ENCODE measurements at regions not wholly inside any gene's neighbourhood (a gene's known extent, or its start where the extent isn't known, plus 50 kb on each side); places are given as distances from the start of the nearest gene placed in this dataset.

DNA sequence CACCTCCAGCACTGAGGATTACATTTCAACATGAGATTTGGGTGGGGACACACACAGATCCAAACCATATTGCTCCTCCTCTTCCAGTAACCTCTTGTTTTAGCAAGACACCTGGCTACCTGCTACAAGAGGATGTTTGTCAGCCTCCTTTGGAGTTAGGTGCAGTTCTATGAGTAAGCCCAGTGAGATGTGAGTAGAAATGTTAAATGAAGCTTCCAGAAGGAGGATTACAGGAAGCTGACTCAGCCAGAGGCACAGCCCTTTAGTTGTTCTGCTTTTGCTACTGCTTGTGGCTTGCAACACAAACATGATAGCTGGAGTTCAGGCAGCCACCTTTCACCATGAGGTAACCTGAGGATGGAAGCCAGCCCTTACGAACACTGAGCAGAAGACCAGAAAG, 382.7 kb upstream of the RNF32 start:
- DNase-seq (ENCODE audit: low spot score), result no peak
- Histone ChIP-seq H2AFZ (no peak overlapping the region), H3K79me2 (replicated peaks; ENCODE audit: insufficient read depth) (no peaks in the 10 kb centered on the region), H3K9me2 (ENCODE audit: insufficient read depth) (no peaks in the 10 kb centered on the region), H4K20me1 (replicated peaks; ENCODE audit: insufficient read depth) (no peaks in the 10 kb centered on the region), H3K36me3 (ENCODE audit: insufficient read depth) (no peaks in the 10 kb centered on the region), H3K4me1 (ENCODE audit: insufficient read depth) (no peaks in the 10 kb centered on the region), H3K4me2 (no peak overlapping the region), H3K27me3 (ENCODE audit: insufficient read depth) (no peaks in the 10 kb centered on the region), H3K27ac (ENCODE audit: low read depth) (no peak overlapping the region), H3K4me3 (no peak overlapping the region), H3F3A (replicated peaks; ENCODE audit: low read depth) (no peaks in the 10 kb centered on the region)
- H3K36me3 Mint-ChIP-seq (ENCODE audit: low read depth), result no peaks in the 10 kb centered on the region
- H3K4me1 Mint-ChIP-seq, result no peaks in the 10 kb centered on the region; the same call in 2 of the 3 replicates
- TF ChIP-seq JUNB (IDR thresholded peaks at IDR 0.05; ENCODE audit: unreplicated experiment) (no peak), EZH2phosphoT487 (IDR thresholded peaks at IDR 0.05; ENCODE audit: unreplicated experiment) (no peak), CREB1 (CRISPR knock-in tag; IDR thresholded peaks at IDR 0.05; ENCODE audit: low read depth) (no peak), ZNF331 (CRISPR knock-in tag; IDR thresholded peaks at IDR 0.05; ENCODE audit: low read depth) (no peak)
- TF ChIP-seq, protein P1, sequence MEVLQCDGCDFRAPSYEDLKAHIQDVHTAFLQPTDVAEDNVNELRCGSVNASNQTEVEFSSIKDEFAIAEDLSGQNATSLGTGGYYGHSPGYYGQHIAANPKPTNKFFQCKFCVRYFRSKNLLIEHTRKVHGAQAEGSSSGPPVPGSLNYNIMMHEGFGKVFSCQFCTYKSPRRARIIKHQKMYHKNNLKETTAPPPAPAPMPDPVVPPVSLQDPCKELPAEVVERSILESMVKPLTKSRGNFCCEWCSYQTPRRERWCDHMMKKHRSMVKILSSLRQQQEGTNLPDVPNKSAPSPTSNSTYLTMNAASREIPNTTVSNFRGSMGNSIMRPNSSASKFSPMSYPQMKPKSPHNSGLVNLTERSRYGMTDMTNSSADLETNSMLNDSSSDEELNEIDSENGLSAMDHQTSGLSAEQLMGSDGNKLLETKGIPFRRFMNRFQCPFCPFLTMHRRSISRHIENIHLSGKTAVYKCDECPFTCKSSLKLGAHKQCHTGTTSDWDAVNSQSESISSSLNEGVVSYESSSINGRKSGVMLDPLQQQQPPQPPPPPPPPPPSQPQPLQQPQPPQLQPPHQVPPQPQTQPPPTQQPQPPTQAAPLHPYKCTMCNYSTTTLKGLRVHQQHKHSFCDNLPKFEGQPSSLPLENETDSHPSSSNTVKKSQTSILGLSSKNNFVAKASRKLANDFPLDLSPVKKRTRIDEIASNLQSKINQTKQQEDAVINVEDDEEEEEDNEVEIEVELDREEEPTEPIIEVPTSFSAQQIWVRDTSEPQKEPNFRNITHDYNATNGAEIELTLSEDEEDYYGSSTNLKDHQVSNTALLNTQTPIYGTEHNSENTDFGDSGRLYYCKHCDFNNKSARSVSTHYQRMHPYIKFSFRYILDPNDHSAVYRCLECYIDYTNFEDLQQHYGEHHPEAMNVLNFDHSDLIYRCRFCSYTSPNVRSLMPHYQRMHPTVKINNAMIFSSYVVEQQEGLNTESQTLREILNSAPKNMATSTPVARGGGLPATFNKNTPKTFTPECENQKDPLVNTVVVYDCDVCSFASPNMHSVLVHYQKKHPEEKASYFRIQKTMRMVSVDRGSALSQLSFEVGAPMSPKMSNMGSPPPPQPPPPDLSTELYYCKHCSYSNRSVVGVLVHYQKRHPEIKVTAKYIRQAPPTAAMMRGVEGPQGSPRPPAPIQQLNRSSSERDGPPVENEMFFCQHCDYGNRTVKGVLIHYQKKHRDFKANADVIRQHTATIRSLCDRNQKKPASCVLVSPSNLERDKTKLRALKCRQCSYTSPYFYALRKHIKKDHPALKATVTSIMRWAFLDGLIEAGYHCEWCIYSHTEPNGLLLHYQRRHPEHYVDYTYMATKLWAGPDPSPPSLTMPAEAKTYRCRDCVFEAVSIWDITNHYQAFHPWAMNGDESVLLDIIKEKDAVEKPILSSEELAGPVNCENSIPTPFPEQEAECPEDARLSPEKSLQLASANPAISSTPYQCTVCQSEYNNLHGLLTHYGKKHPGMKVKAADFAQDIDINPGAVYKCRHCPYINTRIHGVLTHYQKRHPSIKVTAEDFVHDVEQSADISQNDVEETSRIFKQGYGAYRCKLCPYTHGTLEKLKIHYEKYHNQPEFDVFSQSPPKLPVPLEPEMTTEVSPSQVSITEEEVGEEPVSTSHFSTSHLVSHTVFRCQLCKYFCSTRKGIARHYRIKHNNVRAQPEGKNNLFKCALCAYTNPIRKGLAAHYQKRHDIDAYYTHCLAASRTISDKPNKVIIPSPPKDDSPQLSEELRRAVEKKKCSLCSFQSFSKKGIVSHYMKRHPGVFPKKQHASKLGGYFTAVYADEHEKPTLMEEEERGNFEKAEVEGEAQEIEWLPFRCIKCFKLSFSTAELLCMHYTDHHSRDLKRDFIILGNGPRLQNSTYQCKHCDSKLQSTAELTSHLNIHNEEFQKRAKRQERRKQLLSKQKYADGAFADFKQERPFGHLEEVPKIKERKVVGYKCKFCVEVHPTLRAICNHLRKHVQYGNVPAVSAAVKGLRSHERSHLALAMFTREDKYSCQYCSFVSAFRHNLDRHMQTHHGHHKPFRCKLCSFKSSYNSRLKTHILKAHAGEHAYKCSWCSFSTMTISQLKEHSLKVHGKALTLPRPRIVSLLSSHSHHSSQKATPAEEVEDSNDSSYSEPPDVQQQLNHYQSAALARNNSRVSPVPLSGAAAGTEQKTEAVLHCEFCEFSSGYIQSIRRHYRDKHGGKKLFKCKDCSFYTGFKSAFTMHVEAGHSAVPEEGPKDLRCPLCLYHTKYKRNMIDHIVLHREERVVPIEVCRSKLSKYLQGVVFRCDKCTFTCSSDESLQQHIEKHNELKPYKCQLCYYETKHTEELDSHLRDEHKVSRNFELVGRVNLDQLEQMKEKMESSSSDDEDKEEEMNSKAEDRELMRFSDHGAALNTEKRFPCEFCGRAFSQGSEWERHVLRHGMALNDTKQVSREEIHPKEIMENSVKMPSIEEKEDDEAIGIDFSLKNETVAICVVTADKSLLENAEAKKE (CRISPR knock-in tag; IDR thresholded peaks at IDR 0.05), result no peak
- TF ChIP-seq, protein P2, sequence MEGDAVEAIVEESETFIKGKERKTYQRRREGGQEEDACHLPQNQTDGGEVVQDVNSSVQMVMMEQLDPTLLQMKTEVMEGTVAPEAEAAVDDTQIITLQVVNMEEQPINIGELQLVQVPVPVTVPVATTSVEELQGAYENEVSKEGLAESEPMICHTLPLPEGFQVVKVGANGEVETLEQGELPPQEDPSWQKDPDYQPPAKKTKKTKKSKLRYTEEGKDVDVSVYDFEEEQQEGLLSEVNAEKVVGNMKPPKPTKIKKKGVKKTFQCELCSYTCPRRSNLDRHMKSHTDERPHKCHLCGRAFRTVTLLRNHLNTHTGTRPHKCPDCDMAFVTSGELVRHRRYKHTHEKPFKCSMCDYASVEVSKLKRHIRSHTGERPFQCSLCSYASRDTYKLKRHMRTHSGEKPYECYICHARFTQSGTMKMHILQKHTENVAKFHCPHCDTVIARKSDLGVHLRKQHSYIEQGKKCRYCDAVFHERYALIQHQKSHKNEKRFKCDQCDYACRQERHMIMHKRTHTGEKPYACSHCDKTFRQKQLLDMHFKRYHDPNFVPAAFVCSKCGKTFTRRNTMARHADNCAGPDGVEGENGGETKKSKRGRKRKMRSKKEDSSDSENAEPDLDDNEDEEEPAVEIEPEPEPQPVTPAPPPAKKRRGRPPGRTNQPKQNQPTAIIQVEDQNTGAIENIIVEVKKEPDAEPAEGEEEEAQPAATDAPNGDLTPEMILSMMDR (conservative IDR thresholded peaks at IDR 0.05; ENCODE audit: low read depth in 2 of 2), result no peak
- ATAC-seq, result no peak
- H3K9me3 Mint-ChIP-seq, result no peaks in the 10 kb centered on the region; the same call in 1 of the 3 replicates
- H3K27me3 Mint-ChIP-seq (ENCODE audit: insufficient read depth, low read depth, poor library complexity), result no peaks in the 10 kb centered on the region
- no peak overlapping the region for H3K4me3 Mint-ChIP-seq
- no peak overlapping the region for H3K27ac Mint-ChIP-seq

All from GM23338 (cell line).